Stimulated activated CD4-positive, alpha-beta T cell treated with anti-CD3 and anti-CD28 coated beads, Interleukin-4, amount 100 ng/mL, for 48 hours (primary cell): ENCODE measurements at regions not wholly inside any gene's neighbourhood (a gene's known extent, or its start where the extent isn't known, plus 50 kb on each side); places are given as distances from the start of the nearest gene placed in this dataset.
"Not testable (repeated sequence)": the region's sequence is repeated elsewhere in the genome, so short reads cannot be mapped to it uniquely, and the experiment has no call there.

ENCODE experiments used
- DNase-seq, 2 donors: peaks; one replicate each; pipeline ENCODE4 v3.0.0-alpha.2; 2020; ENCODE audit warnings: low read depth in 2 of 2

DNA sequence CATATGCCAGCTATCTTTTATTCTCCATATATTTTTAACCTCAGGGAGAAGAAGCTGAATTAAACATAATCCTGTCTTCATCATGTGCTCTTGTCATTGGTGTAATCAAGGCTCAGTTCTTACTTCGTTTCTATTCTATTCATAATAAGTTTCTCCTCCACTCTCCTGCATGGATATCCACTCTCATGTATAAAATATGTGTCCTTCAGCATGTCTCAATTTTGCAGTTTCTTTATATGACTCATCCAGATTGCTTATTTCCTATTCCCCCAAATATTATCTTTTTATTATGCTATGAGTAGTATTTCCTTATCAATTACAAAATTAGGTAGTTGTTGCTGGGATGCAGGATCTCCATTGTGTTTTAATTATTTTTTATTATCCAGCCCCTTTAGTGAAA lies 643.7 kb upstream of the ACO1 start:
- DNase-seq, result no peak

DNA sequence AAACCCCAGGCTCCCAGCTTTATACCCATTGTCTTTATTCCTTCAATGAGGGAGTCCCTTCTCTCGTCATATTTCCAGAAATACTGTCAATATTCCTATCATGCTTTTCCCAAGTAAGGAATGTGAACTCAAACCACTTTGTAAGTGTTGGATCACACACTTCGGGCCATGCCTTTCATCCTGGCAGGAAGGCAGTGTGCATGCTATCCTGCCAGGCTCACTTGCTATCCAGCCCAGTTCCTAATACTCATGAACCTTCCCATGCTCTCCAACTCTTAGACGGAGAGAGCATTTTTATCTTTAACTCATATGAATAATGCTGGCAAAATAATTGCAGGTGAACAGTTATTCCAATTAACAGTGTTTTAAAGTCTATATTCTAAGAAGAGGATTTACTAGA lies 639.9 kb upstream of the ACO1 start:
- no peak for DNase-seq

DNA sequence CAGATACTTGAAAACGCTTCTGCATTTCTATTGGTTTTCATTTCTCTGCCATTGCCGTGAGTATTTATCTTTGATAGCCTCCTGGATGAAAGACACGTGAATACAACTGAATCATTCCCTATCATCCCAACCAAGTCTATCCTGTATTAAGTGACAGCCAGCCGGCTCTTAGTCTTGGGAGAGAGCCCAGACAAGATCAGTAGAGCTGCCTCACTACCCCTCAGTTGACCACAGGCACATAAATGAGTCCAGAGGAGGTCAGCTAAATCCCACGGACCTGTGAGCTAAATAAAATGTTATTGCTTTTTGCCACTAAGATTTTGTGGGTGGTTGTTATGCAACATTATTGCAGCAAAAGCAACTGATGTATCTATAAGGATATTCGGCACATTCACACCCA lies 639.0 kb upstream of the ACO1 start:
- DNase-seq, result no peak

DNA sequence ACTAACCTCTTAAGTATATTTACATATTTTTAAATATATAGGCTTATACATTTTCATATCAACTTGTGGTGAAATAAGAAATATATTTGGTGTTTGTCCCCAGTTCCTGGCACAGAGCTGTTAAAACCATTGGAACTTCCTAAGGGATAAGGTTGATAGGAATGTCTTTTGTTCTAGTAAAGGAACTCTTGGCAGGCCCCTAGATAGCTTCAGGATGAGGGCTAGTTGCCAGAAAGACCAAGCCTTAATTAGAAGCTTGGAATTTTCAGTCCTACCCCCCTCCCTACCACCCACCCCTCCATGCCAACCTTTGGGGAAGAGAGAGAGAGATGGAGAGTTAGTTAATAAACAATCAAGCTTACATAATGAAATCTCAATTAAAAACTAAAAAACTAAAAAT lies 638.6 kb upstream of the ACO1 start:
- no peak for DNase-seq

DNA sequence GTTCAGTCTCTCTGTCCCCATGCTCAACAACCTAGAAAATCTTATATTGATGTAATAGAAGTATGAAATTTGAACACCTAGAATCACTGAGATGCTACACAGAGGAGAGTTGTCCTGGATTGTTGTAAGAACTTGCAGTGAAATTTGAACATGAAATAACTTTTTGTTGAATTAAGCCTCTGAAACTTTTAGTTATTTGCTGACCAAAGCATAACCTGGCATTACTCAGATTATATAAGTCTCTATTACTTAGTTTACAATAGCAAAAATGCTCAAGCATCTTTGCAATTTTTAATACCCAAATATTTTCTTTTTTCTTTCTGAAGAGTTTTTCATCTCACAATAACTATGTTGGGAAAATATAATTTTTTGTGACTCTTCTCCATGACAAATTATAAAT lies 630.7 kb upstream of the ACO1 start:
- DNase-seq, result no peak

GRCh38 chr9:31759703-31760102 lies 624.7 kb upstream of the ACO1 start:
- no peak for DNase-seq

DNA sequence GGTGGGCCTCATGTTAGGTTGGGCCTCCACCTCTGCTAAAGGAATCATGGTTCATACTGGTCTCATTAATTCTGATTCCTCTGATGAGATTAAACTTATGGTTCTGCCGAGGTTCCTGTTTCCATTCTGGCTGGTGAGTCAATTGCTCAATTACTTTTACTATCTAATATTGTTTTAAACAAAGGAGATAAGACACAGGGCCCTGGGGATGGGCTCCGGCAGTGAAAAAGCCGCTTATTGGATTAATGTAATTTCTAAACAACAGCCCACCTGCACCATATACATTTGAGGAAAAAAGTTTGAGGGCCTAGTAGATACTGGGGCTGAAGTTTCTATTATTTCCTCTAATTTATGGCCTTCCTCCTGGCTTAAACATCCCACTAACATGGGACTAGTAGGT lies 610.4 kb upstream of the ACO1 start:
- DNase-seq, result not testable (repeated sequence)

GRCh38 chr9:31774571-31774970 lies 609.9 kb upstream of the ACO1 start:
- no peak for DNase-seq

- no peak for DNase-seq
Observed at GRCh38 chr9:31776471-31776870, 608.0 kb upstream of the ACO1 start.

DNA sequence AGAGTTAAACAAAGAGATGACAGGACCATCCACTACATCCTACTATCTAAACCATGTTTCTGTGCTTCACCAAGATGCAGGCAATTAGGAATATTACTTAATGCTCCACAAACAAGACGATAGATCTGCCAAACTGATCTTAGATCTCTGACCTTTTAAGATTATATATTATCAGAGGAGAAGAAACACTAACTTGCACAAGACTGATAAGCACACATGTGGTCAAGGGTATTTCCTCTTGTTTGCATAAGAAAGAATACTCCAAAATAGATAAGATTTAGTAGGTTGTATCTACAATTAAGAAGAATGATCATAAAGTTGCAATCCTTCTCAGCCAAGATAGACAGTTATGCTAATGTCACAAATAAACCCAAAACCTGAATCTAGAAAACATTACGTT lies 601.0 kb upstream of the ACO1 start:
- DNase-seq, result no peak

- DNase-seq, result no peak
Observed at GRCh38 chr9:31790720-31791119, 593.7 kb upstream of the ACO1 start.

DNA sequence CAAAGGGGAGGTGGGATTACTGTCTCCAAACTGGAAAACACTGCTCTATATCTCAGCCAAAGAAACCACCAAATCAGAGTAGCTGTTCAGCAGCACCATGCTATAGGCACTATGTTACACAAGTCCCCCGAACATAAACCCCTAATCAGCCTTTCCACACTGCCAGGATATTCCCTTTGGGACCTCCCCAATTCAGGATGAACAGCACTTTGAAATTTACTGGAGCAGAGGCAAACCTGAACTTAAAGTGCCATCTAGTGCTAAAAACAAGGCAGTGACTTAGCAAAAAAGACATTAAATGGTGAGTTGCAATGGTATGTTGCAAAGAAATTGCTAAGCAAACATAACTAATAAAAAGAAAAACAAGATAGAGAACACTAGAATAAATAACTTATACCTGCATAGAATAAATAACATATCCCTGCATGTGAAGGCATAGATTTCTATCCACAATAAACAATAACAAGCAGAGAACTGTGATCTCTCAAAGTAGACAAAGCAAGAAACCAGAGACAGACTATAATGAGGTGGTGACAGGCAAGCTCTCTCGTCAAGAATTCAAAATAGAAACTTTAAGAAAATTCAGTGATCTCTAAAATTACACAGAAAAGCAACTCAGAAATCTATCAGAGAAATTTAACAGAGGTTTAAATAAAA lies 584.4 kb upstream of the ACO1 start:
- DNase-seq, result no peak

DNA sequence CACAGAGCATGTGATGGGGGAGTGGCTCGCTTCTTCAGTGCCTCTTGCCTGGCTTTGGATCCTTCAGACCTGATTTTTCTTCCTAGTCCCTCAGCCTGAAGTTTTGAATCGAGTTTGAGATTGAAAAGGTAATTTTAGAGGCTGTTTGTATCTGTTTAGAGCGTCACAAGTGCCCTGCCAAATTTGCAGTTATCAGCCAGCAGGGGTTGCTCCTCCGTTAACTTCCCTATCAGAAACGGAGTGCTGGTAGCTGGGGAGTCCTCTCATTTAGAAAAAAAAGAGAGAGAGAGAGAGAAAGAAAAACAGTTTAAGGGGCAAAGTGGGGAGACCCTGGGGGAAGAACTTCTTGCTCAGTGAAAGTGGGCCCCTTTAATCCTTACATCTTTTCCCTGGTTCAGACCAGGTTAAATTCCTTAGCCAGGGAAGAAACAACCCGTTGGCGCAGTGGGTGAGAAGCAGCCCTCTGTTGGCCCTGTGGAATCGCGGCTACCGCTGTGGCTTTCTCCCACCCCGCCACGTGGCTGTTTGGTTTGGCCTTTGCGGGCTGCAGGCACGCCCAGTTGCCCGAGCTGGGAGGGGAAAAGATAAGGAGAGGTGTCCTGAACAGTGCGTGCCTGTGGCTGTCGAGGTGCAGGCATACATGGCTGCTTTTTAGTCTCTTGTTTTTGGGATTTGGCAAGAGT lies 576.7 kb upstream of the ACO1 start:
- no peak for DNase-seq

- no peak for DNase-seq
Observed at GRCh38 chr9:31808766-31809165, 575.7 kb upstream of the ACO1 start.

DNA sequence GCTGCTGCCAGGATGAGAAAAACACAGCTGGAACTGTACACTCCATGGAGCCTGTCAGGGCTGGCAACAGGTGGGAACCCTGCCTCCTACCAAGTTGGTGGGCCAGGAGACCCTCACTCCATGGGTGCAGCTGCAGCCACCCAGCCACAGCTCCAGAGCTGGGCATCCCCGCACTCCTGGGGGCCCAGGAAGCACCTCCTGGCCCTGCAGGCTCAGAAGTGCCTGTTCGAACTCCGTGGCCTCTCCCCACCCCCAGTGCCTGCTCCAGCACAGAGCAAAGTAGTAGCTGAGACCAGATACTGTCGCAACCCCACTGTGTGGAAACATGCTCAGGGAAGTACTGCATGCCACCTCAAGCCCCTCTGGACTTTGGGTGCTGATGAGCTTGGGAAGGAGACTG lies 564.0 kb upstream of the ACO1 start:
- no peak for DNase-seq

DNA sequence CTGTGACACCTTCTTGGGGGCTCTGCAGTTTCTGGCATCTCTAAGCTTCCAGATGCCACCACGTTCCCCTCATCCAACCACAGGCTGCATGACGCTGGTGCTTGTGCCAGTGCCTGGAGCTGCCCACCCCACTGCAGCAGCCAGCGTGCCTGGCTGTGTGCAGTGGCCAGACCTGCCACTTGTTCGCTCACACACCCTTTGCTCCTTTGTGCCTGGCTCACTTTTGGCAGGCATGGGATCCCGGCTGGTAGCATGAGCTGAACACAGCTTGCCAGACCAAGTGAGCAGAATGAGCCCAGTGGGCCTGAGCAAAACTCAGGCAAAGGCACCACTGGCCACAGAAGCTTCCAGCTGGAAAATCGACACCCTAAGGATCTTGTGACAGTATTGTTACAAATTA lies 562.9 kb upstream of the ACO1 start:
- DNase-seq, result no peak

DNA sequence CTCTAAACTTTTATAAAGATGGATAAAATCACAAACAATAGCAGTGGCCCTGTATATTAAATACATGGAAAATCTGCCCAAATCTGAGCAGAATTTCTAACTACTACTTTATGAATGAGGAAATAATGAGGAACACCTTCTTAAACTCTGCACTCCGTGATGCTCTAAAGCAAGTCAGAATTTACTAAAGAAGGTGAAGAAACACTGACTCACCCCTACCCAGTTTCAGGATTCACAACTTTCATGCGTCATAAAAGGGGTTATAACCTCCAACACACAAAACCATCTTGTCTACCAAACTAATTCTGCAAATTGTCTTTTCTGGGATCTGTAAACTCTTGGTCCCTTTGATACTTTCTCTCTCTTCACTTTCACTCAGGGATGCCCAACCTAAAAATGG lies 561.1 kb upstream of the ACO1 start:
- no peak for DNase-seq

DNA sequence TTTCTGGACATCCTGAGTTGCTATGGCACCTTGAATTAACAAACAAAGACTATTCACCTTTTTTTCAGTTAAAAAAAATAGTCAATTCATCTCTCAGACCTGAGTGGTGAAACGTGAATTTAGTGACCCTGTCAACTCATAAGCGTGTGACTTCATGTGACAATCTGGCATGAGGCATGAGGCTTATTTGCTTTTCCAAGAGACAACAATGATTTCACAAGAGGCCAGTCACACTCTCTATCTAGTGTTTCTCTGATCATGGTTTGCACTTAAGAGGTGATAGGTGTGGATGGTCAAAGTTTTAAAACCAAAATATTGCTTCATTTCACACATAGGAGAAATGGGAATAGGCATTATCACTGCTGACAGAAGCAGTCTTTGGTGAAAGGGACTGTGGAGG lies 559.6 kb upstream of the ACO1 start:
- no peak for DNase-seq

- DNase-seq, result no peak
Observed at GRCh38 chr9:31837211-31837610, 547.2 kb upstream of the ACO1 start.

DNA sequence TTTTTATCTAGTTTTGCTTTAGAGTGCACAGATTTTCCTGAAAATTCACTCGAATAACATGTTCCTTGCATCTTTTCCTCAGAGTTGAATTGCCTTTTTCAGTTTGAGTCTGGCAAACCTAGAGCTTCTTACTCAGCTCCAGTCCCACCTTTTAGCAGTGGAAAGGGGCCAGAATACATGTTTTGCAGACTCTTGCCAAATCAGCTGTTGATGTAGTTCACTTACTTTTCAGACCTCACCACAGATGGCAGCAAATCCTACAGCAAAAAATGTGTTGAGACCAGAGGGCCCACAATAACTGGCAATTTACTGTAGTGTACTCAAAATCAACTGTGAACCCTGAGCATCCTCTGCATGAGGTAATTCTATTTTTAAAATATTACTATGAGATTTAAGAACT lies 545.2 kb upstream of the ACO1 start:
- DNase-seq, result no peak

GRCh38 chr9:31840702-31841101 lies 543.7 kb upstream of the ACO1 start:
- DNase-seq, result no peak

DNA sequence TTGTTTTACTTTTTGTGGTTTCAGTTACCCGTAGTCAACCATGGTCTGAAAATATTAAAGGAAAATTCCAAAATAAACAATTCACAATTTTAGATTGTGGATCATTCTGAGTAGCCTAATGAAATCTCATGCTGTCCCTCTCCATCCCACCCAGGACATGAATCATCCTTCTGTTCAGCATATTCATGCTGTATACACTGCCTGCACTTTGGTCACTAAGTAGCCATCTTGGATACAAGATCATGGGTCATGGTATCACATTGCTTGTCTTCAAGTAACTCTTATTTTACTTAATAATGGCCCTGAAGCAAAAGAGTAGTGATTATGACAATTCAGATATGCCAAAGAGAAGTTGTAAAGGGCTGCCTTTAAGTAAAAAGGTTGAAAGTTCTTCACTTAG lies 536.5 kb upstream of the ACO1 start:
- no peak for DNase-seq

- no peak for DNase-seq
Observed at GRCh38 chr9:31848505-31849285, 535.7 kb upstream of the ACO1 start.
